HCT116 (cell line): ENCODE measurements at regions not wholly inside any gene's neighbourhood (a gene's known extent, or its start where the extent isn't known, plus 50 kb on each side); places are given as distances from the start of the nearest gene placed in this dataset.

Experiments
- ZFX ChIP-seq: fragments of 450-650 bp; IDR thresholded peaks from 2 replicates; pipeline ENCODE4 v1.6.1; 2017
- TF ChIP-seq, protein P1 (sequence below), 3 experiments: fragments of 200-600 bp in 1 of 3; sonication (generic) in 1 of 3; IDR thresholded peaks in 2 of 3; conservative IDR thresholded peaks in 1 of 3; 2 replicates each; pipeline ENCODE4 v1.5.1; 2012 to 2017; ENCODE audit warnings: low read depth in 2 of 3, low read length in 2 of 3, antibody characterized with exemption in 1 of 3, borderline replicate concordance in 1 of 3, control low read depth in 1 of 3, mild to moderate bottlenecking in 1 of 3, mixed read lengths in 1 of 3, mixed run types in 1 of 3, moderate library complexity in 1 of 3; ENCODE audit not compliant: insufficient read depth in 1 of 3

DNA sequence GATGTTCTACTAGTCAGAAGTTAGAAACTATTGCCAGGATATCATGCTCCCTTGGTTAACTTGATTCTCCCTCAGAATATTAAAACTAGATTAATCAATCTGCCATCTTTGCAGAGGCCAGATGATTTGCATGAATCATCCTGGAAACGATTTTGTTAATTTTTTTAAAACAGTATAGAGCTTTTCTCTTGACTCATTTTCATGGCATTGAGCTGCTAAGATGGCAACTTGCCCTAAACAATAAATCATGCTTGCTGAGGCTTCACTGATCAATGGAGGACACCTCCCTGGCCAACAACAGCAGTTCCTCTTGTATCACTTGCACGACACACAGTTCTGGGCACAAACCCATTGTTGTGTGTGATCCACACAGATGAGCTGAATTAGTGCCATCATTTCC is 109.1 kb downstream of the COL6A6 start:
- TF ChIP-seq, protein P1, sequence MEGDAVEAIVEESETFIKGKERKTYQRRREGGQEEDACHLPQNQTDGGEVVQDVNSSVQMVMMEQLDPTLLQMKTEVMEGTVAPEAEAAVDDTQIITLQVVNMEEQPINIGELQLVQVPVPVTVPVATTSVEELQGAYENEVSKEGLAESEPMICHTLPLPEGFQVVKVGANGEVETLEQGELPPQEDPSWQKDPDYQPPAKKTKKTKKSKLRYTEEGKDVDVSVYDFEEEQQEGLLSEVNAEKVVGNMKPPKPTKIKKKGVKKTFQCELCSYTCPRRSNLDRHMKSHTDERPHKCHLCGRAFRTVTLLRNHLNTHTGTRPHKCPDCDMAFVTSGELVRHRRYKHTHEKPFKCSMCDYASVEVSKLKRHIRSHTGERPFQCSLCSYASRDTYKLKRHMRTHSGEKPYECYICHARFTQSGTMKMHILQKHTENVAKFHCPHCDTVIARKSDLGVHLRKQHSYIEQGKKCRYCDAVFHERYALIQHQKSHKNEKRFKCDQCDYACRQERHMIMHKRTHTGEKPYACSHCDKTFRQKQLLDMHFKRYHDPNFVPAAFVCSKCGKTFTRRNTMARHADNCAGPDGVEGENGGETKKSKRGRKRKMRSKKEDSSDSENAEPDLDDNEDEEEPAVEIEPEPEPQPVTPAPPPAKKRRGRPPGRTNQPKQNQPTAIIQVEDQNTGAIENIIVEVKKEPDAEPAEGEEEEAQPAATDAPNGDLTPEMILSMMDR (IDR thresholded peaks at IDR 0.05 in 2 of 3, conservative IDR thresholded peaks at IDR 0.05 in 1 of 3; ENCODE audit: borderline replicate concordance in 1 of 3, insufficient read depth in 1 of 3, low read depth in 2 of 3, low read length in 2 of 3) = no peak
- no peak for TF ChIP-seq ZFX
